Skeletal muscle cell (primary cell): ENCODE measurements at regions not wholly inside any gene's neighbourhood (a gene's known extent, or its start where the extent isn't known, plus 50 kb on each side); places are given as distances from the start of the nearest gene placed in this dataset.

Experiments used
- DNase-seq: peaks from one replicate; pipeline ENCODE4 v3.0.0-alpha.2; 2010; ENCODE audit warnings: low read depth
- H3K4me3 ChIP-seq: 2 replicates; pipeline ENCODE4 v1.5.1; 2011; ENCODE audit warnings: low read depth, mild to moderate bottlenecking, control low read depth, low read length, moderate library complexity

GRCh38 chr12:19070341-19070740, 59.2 kb upstream of the PLEKHA5 start:
- H3K4me3 ChIP-seq: no peak overlapping the region
- DNase-seq: no peak

- DNase-seq: peak; percentile 18
- H3K4me3 ChIP-seq: no peak overlapping the region
Measured at GRCh38 chr12:19074700-19075099, 54.8 kb upstream of the PLEKHA5 start.

DNA sequence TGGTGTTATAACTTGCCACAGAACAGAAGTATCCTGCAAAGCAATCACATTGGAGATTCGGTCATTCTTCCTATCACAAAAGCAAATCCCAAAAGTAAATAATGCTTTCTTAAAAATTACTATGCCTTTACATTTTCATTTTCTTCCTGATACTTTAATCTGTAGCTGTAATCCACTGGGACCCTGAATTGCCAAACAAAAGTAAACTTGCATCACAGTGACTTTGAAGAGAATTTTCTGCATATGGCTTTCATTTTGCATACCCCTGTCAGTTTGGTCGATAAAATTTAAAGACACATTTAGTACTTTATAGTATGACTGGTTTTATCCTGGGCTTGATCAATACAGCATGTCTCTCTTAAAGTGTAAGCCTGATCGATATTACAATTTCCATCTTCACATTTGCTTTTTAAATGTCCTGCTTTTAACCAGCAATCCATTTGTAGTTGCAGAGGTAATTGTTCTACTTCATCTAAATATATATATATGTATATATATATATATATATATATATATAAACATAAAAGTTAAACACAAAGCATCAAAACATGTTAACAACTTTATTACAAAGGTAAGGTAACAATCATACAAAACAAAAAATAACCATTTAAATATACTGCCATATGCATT, 53.7 kb upstream of the PLEKHA5 start:
- no peak for DNase-seq
- no peak overlapping the region for H3K4me3 ChIP-seq
